Uterus (tissue), 3 donors: ENCODE measurements at regions not wholly inside any gene's neighbourhood (a gene's known extent, or its start where the extent isn't known, plus 50 kb on each side); places are given as distances from the start of the nearest gene placed in this dataset.

ENCODE experiments used
- DNase-seq, 2 donors: peaks; one replicate each; pipeline ENCODE4 v3.0.0-alpha.2; 2019 to 2020
- H3K27ac ChIP-seq, 2 donors: fragments of 200-600 bp; sonication (generic); 1 replicate in 1 of 2; 2 replicates in 1 of 2; pipeline ENCODE4 v1.5.1; 2016 to 2018
- H3K27me3 ChIP-seq, 2 donors: fragments of 200-600 bp; sonication (generic); one replicate each; pipeline ENCODE4 v1.5.1; 2018 to 2019; ENCODE audit warnings: control low read depth in 1 of 2
- H3K36me3 ChIP-seq, 2 donors: fragments of 200-600 bp; sonication (generic); one replicate each; pipeline ENCODE4 v1.5.1; 2019; ENCODE audit warnings: control low read depth in 1 of 2
- H3K4me1 ChIP-seq, 2 donors: fragments of 200-600 bp; sonication (generic); one replicate each; pipeline ENCODE4 v1.5.1; 2018 to 2019; ENCODE audit warnings: control low read depth in 1 of 2
- H3K4me3 ChIP-seq, 2 donors: fragments of 200-600 bp; sonication (generic); 1 replicate in 1 of 2; 2 replicates in 1 of 2; pipeline ENCODE4 v1.5.1; 2018 to 2019; ENCODE audit warnings: mild to moderate bottlenecking in 1 of 2
- H3K9me3 ChIP-seq, 2 donors: fragments of 200-600 bp; sonication (generic); one replicate each; pipeline ENCODE4 v1.5.1; 2019; ENCODE audit warnings: control low read depth in 1 of 2
- CTCF ChIP-seq, 4 experiments: fragments of 200-600 bp in 2 of 4; fragments of 450-650 bp in 2 of 4; sonication (generic) in 2 of 4; IDR thresholded peaks; one replicate each; pipeline ENCODE4 v1.5.1; 2016 to 2019; ENCODE audit warnings: antibody characterized with exemption in 4 of 4, mild to moderate bottlenecking in 2 of 4, moderate library complexity in 1 of 4
- POLR2A ChIP-seq, 2 donors: fragments of 450-650 bp; IDR thresholded peaks; one replicate each; pipeline ENCODE4 v1.6.1; 2016; ENCODE audit warnings: antibody characterized with exemption in 2 of 2, mild to moderate bottlenecking in 1 of 2, moderate library complexity in 1 of 2
- intact Hi-C: fragments of 100-400 bp; cut with DNase I; formaldehyde crosslinking; loops from one replicate; pipeline ENCODE4 v1.15.1; 2023; ENCODE audit warnings: low total_unique reads
- donor health status: DM: yes; HTN: yes; CAD: no.

GRCh38 chr7:25632616-25633015, 404.3 kb upstream of the NPVF start:
- Histone ChIP-seq H3K9me3 (no peaks in the 10 kb centered on the region), H3K4me1 (no peaks in the 10 kb centered on the region), H3K36me3 (no peaks in the 10 kb centered on the region), H3K4me3 (no peak overlapping the region), H3K27ac (no peak overlapping the region), H3K27me3 (no peaks in the 10 kb centered on the region)
- TF ChIP-seq CTCF (IDR thresholded peaks at IDR 0.05) (no peak), POLR2A (IDR thresholded peaks at IDR 0.05) (no peak)
- intact Hi-C loops = no loop called here
- DNase-seq = no peak

DNA sequence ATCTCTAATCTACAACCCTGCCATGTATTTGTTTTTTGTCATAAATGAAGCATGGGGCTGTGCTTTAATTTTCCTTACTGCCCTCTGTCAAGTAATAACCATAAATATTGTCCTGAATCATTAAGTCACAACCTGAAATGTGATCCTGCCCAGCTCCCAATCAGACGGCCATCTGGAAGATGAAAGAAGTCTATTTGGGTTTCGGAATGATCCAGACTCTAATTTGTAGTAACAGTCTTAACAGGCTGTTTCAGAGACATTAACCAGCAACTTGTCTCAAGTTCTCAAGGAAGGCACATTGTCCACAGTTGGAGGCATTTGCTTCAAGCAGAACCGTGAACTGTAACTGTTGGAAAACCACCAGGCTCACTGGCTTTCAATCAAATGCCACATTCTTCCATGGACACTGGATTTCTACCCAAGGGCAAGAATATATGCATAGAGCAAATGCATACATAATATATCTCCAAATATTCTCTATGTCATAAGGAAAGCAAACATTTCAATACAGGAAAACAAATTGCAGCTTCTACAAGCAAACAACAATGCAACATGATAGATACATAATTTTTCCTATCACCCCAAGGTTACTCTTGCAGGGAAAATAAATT, 405.2 kb upstream of the NPVF start:
- Histone ChIP-seq H3K27ac (no peak overlapping the region), H3K4me1 (no peaks in the 10 kb centered on the region), H3K36me3 (no peaks in the 10 kb centered on the region), H3K4me3 (no peak overlapping the region), H3K27me3 (no peaks in the 10 kb centered on the region), H3K9me3 (no peaks in the 10 kb centered on the region)
- TF ChIP-seq CTCF (IDR thresholded peaks at IDR 0.05) = no peak
- no peak for TF ChIP-seq POLR2A (IDR thresholded peaks at IDR 0.05)
- no peak for DNase-seq
- intact Hi-C loops = no loop called here

- Histone ChIP-seq H3K4me3 (no peak overlapping the region), H3K9me3 (no peaks in the 10 kb centered on the region), H3K27ac (no peak overlapping the region), H3K27me3 (no peaks in the 10 kb centered on the region), H3K4me1 (no peaks in the 10 kb centered on the region), H3K36me3 (no peaks in the 10 kb centered on the region)
- DNase-seq = no peak
- TF ChIP-seq POLR2A (IDR thresholded peaks at IDR 0.05) = no peak
- intact Hi-C loops = no loop called here
These were observed 407.9 kb upstream of the NPVF start for GRCh38 chr7:25636168-25636567.

- no peaks in the 10 kb centered on the region for H3K4me1 ChIP-seq
- H3K4me3 ChIP-seq = no peak overlapping the region
- no peaks in the 10 kb centered on the region for H3K36me3 ChIP-seq
- intact Hi-C loops = no loop called here
- DNase-seq = no peak
- no peak for TF ChIP-seq POLR2A (IDR thresholded peaks at IDR 0.05)
- TF ChIP-seq CTCF (IDR thresholded peaks at IDR 0.05) = no peak
- no peaks in the 10 kb centered on the region for H3K27me3 ChIP-seq
- no peaks in the 10 kb centered on the region for H3K9me3 ChIP-seq
- H3K27ac ChIP-seq = no peak overlapping the region
These were observed 408.6 kb upstream of the NPVF start for GRCh38 chr7:25636871-25637283.

DNA sequence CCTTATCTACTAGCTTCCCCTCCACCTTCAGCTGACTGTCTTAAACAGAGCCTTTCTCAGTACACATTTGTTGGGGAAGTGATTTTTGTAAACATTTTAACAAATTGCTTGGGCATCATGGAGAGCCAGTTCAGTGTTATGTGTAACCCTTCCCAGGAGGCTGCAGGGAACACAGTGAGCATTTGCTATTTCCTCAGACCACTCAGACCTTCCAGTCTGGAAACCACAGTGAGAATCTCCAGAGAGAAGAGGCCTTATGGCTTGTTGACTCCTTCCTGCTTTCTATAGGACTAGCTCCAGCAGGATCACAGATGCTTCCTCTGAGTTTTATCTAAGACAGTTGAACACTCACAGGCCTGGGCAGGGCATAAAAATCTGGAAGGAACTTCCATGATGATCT, 409.8 kb upstream of the NPVF start:
- TF ChIP-seq POLR2A (IDR thresholded peaks at IDR 0.05) (no peak), CTCF (IDR thresholded peaks at IDR 0.05) (no peak)
- Histone ChIP-seq H3K27ac (peak overlapping the region in 1 of 2 donors; percentile 25), H3K9me3 (no peaks in the 10 kb centered on the region), H3K36me3 (no peaks in the 10 kb centered on the region), H3K27me3 (no peaks in the 10 kb centered on the region), H3K4me1 (no peaks in the 10 kb centered on the region), H3K4me3 (no peak overlapping the region)
- intact Hi-C loops = no loop called here
- DNase-seq = no peak
